GM10266 (cell line): ENCODE measurements at regions not wholly inside any gene's neighbourhood (a gene's known extent, or its start where the extent isn't known, plus 50 kb on each side); places are given as distances from the start of the nearest gene placed in this dataset.

Experiments used
- DNase-seq: peaks from one replicate; pipeline ENCODE4 v3.0.0; 2012; ENCODE audit errors: extremely low spot score
- CTCF ChIP-seq: IDR thresholded peaks from 2 replicates; pipeline ENCODE4 v1.5.1; 2012; ENCODE audit warnings: mild to moderate bottlenecking, low read depth; ENCODE audit not compliant: control insufficient read depth, insufficient read depth; ENCODE audit errors: missing control alignments

- TF ChIP-seq CTCF, result no peak
- DNase-seq, result no peak
These were observed 125.7 kb upstream of the TRHDE start for GRCh38 chr12:72146495-72146894.

GRCh38 chr12:72148709-72149108 is 123.5 kb upstream of the TRHDE start:
- DNase-seq, result no peak
- TF ChIP-seq CTCF, result no peak

- TF ChIP-seq CTCF, result no peak
- DNase-seq, result no peak
These were observed 109.3 kb upstream of the TRHDE start for GRCh38 chr12:72162875-72163274.

GRCh38 chr12:72168851-72169250 is 103.3 kb upstream of the TRHDE start:
- DNase-seq, result no peak
- no peak for TF ChIP-seq CTCF

- TF ChIP-seq CTCF, result no peak
These were observed 98.2 kb upstream of the TRHDE start for GRCh38 chr12:72173974-72174373.

GRCh38 chr12:72178244-72178643 is 93.9 kb upstream of the TRHDE start:
- no peak for TF ChIP-seq CTCF

More at GRCh38 chr12:72173974-72174373, 98.2 kb upstream of the TRHDE start:
- no peak for DNase-seq

GRCh38 chr12:72178871-72179270 is 93.3 kb upstream of the TRHDE start:
- DNase-seq, result no peak
- no peak for TF ChIP-seq CTCF

More at GRCh38 chr12:72178244-72178643, 93.9 kb upstream of the TRHDE start:
- DNase-seq, result no peak
